Hepatocyte (in vitro differentiated cells): ENCODE measurements at regions not wholly inside any gene's neighbourhood (a gene's known extent, or its start where the extent isn't known, plus 50 kb on each side); places are given as distances from the start of the nearest gene placed in this dataset.

Experiments
- CTCF ChIP-seq: fragments of 200-600 bp; sonication (generic); IDR thresholded peaks from 2 replicates; pipeline ENCODE4 v1.5.1; 2016; ENCODE audit warnings: antibody characterized with exemption, mild to moderate bottlenecking; ENCODE audit not compliant: poor library complexity
- EZH2 ChIP-seq: fragments of 200-600 bp; sonication (generic); IDR thresholded peaks from 2 replicates; pipeline ENCODE4 v1.6.1; 2016; ENCODE audit warnings: antibody characterized with exemption, mild to moderate bottlenecking, borderline replicate concordance
- EZH2phosphoT487 ChIP-seq: fragments of 200-600 bp; sonication (generic); IDR thresholded peaks from one replicate; pipeline ENCODE4 v1.6.1; 2018; ENCODE audit warnings: antibody characterized with exemption, mild to moderate bottlenecking, low read depth, moderate library complexity; ENCODE audit not compliant: unreplicated experiment, severe bottlenecking

GRCh38 chr4:117137145-117137544 lies 51.8 kb upstream of the TRAM1L1 start:
- no peak for TF ChIP-seq EZH2
- TF ChIP-seq CTCF = no peak
- no peak for TF ChIP-seq EZH2phosphoT487
